Vagina (tissue), 2 donors: ENCODE measurements at regions not wholly inside any gene's neighbourhood (a gene's known extent, or its start where the extent isn't known, plus 50 kb on each side); places are given as distances from the start of the nearest gene placed in this dataset.

Source experiments
- DNase-seq, 2 donors: peaks; one replicate each; pipeline ENCODE4 v3.0.0-alpha.2; 2017; ENCODE audit errors: extremely low spot score in 2 of 2
- H3K27ac ChIP-seq: fragments of 200-600 bp; sonication (generic); one replicate; pipeline ENCODE4 v1.5.1; 2019
- H3K27me3 ChIP-seq: fragments of 200-600 bp; sonication (generic); one replicate; pipeline ENCODE4 v1.5.1; 2019
- H3K36me3 ChIP-seq, 2 donors: fragments of 200-600 bp; sonication (generic); one replicate each; pipeline ENCODE4 v1.5.1; 2017 to 2019
- H3K4me1 ChIP-seq: fragments of 200-600 bp; sonication (generic); one replicate; pipeline ENCODE4 v1.5.1; 2019
- H3K4me3 ChIP-seq, 2 donors: fragments of 200-600 bp; sonication (generic); 1 replicate in 1 of 2; 2 replicates in 1 of 2; pipeline ENCODE4 v1.5.1; 2016 to 2019
- H3K9me3 ChIP-seq: fragments of 200-600 bp; sonication (generic); one replicate; pipeline ENCODE4 v1.5.1; 2019
- POLR2A ChIP-seq, 2 donors: fragments of 450-650 bp; IDR thresholded peaks; one replicate each; pipeline ENCODE4 v1.6.1; 2017; ENCODE audit warnings: antibody characterized with exemption in 2 of 2, mild to moderate bottlenecking in 2 of 2, moderate library complexity in 2 of 2
- POLR2AphosphoS5 ChIP-seq, 2 donors: sonication (generic); formaldehyde crosslinking; IDR thresholded peaks; one replicate each; pipeline ENCODE4 v1.9.0; 2017; ENCODE audit warnings: antibody characterized with exemption in 2 of 2, mild to moderate bottlenecking in 2 of 2, low read depth in 1 of 2; ENCODE audit not compliant: insufficient read depth in 1 of 2
- intact Hi-C: fragments of 100-400 bp; cut with DNase I; formaldehyde crosslinking; loops from one replicate; pipeline ENCODE4 v1.15.1; 2023
- TF ChIP-seq, protein P1 (sequence below), 3 experiments: fragments of 450-650 bp in 2 of 3; fragments of 200-600 bp in 1 of 3; sonication (generic) in 1 of 3; IDR thresholded peaks; one replicate each; pipeline ENCODE4 v1.5.1; 2017 to 2019; ENCODE audit warnings: antibody characterized with exemption in 3 of 3, mild to moderate bottlenecking in 2 of 3, moderate library complexity in 2 of 3

DNA sequence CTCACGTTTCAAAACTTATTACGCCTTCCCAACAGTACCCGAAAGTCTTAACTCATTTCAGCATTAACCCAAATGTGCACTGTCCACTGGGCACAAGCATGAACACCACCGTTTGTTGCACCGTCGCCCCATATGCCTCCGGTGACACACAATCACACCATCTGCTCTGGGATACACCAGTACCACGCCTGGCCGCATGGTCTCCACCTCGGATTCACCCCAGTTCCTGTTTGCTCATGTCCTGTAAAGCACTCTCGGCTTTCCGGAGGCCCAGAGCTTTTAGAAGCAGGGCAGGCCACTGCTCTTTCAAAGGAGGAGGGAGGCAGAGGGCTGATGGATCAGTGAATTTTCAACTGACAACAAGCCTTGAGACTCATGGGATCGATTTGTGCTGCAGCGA lies 1570.0 kb upstream of the DEFB115 start:
- TF ChIP-seq, protein P1, sequence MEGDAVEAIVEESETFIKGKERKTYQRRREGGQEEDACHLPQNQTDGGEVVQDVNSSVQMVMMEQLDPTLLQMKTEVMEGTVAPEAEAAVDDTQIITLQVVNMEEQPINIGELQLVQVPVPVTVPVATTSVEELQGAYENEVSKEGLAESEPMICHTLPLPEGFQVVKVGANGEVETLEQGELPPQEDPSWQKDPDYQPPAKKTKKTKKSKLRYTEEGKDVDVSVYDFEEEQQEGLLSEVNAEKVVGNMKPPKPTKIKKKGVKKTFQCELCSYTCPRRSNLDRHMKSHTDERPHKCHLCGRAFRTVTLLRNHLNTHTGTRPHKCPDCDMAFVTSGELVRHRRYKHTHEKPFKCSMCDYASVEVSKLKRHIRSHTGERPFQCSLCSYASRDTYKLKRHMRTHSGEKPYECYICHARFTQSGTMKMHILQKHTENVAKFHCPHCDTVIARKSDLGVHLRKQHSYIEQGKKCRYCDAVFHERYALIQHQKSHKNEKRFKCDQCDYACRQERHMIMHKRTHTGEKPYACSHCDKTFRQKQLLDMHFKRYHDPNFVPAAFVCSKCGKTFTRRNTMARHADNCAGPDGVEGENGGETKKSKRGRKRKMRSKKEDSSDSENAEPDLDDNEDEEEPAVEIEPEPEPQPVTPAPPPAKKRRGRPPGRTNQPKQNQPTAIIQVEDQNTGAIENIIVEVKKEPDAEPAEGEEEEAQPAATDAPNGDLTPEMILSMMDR (IDR thresholded peaks at IDR 0.05), result no peak
- TF ChIP-seq POLR2A (IDR thresholded peaks at IDR 0.05), result no peak
- no peak for TF ChIP-seq POLR2AphosphoS5 (IDR thresholded peaks at IDR 0.05; ENCODE audit: insufficient read depth in 1 of 2, low read depth in 1 of 2)
- intact Hi-C loops, result no loop called here
- H3K27ac ChIP-seq, result no peak overlapping the region
- H3K4me1 ChIP-seq, result no peaks in the 10 kb centered on the region
- no peak overlapping the region for H3K4me3 ChIP-seq
- H3K27me3 ChIP-seq, result no peaks in the 10 kb centered on the region
- no peaks in the 10 kb centered on the region for H3K36me3 ChIP-seq
- no peaks in the 10 kb centered on the region for H3K9me3 ChIP-seq
- no peak for DNase-seq

DNA sequence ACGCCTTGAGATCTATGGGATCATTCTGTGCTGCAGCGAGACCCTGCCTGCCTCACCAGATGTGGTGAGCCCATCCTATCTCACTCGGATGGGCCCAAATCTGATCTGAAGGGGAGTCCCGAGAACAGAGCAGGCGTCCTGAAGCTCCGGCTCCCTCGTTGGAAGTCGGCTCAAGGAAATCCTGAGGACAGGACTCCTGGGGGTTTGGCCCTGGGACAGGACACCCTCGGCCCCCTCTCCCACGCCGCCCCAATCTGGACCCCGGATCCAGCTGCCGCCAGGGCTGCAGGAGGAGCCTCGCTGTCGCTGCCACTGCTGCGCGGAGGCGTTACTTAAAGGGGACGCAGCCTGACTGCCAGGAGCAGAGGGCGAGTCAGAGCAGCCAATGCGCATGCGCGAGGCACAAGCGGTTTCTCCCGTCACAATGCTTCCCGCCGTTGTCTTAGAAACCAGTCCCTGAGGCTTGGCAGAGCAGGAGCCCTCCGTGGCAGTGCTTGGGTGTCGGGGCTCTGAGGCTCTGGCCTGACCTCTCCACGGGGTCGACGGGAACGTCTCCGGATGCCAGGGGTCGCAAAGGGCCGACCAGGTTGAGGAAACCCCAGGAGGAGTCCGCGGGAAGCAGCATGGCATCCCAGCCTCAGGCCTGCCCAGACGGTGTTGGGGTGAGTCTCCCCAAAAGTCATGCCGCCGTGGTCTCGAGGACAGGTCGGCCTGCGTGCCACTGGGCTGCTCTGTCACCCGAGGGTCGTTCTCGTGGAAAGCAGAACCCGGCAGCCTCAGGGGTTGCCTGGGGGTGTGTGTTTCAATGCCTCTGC lies 1567.8 kb upstream of the DEFB115 start:
- Histone ChIP-seq H3K9me3 (no peaks in the 10 kb centered on the region), H3K36me3 (no peaks in the 10 kb centered on the region), H3K4me3 (no peak overlapping the region), H3K27me3 (no peaks in the 10 kb centered on the region), H3K4me1 (no peaks in the 10 kb centered on the region), H3K27ac (no peak overlapping the region)
- TF ChIP-seq, protein P1 (IDR thresholded peaks at IDR 0.05), result no peak
- intact Hi-C loops, result no loop called here
- no peak for DNase-seq

DNA sequence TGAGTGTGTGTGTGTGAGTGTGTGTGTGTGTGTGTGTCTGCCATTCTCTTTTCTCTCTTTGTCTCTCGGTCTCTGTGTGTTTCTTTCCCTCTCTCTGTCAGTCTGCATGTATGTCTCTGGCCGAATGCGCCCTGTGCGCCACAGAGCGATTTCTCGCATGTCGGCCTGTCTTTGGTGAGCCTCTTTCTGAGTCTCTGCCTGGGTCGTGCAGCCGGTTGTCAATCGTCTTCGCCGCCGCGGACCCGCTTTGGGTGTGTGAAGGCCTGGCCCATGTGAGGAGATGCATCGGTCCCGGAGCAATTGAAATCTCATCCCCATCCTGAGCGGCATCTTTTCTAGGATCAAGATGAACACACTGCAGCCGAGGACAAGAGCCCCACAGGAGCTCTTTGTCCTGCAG lies 1567.2 kb upstream of the DEFB115 start:
- intact Hi-C loops, result no loop called here
- no peaks in the 10 kb centered on the region for H3K4me1 ChIP-seq
- H3K4me3 ChIP-seq, result no peak overlapping the region
- no peaks in the 10 kb centered on the region for H3K27me3 ChIP-seq
- no peak overlapping the region for H3K27ac ChIP-seq
- no peaks in the 10 kb centered on the region for H3K9me3 ChIP-seq
- DNase-seq, result no peak
- TF ChIP-seq POLR2AphosphoS5 (IDR thresholded peaks at IDR 0.05; ENCODE audit: insufficient read depth in 1 of 2, low read depth in 1 of 2) (no peak), POLR2A (IDR thresholded peaks at IDR 0.05) (no peak)
- TF ChIP-seq, protein P1 (IDR thresholded peaks at IDR 0.05), result no peak
- H3K36me3 ChIP-seq, result no peaks in the 10 kb centered on the region

GRCh38 chr20:29740601-29740950 lies 1516.9 kb upstream of the DEFB115 start:
- H3K4me1 ChIP-seq, result no peaks in the 10 kb centered on the region
- H3K36me3 ChIP-seq, result no peaks in the 10 kb centered on the region
- TF ChIP-seq POLR2A (IDR thresholded peaks at IDR 0.05) (no peak), POLR2AphosphoS5 (IDR thresholded peaks at IDR 0.05; ENCODE audit: insufficient read depth in 1 of 2, low read depth in 1 of 2) (no peak)
- TF ChIP-seq, protein P1 (IDR thresholded peaks at IDR 0.05), result no peak
- H3K4me3 ChIP-seq, result no peak overlapping the region
- intact Hi-C loops, result no loop called here
- H3K27me3 ChIP-seq, result no peaks in the 10 kb centered on the region
- H3K9me3 ChIP-seq, result no peaks in the 10 kb centered on the region
- DNase-seq, result no peak
- H3K27ac ChIP-seq, result no peak overlapping the region

- TF ChIP-seq, protein P1 (IDR thresholded peaks at IDR 0.05), result no peak
- TF ChIP-seq POLR2A (IDR thresholded peaks at IDR 0.05) (no peak), POLR2AphosphoS5 (IDR thresholded peaks at IDR 0.05; ENCODE audit: insufficient read depth in 1 of 2, low read depth in 1 of 2) (no peak)
- no peak for DNase-seq
- Histone ChIP-seq H3K4me3 (no peak overlapping the region), H3K27ac (no peak overlapping the region), H3K4me1 (no peaks in the 10 kb centered on the region), H3K27me3 (no peaks in the 10 kb centered on the region), H3K36me3 (no peaks in the 10 kb centered on the region), H3K9me3 (no peaks in the 10 kb centered on the region)
- intact Hi-C loops, result no loop called here
These were observed 1516.4 kb upstream of the DEFB115 start for GRCh38 chr20:29740951-29741593.
